IMR-90 (cell line): ENCODE measurements at regions not wholly inside any gene's neighbourhood (a gene's known extent, or its start where the extent isn't known, plus 50 kb on each side); places are given as distances from the start of the nearest gene placed in this dataset.

Experiments
- ATAC-seq: fragments of 200-7000 bp; cut with Tn5 transposase; 2 replicates; pipeline ENCODE4 v1.9.1; 2020; ENCODE audit warnings: low read depth, mild to moderate bottlenecking, moderate library complexity
- BruUV-seq: library from RNA; stranded (reverse); fragments of 400-500 nt; replicated peaks from 2 replicates; lab custom pipeline; 2021; lab: Mats Ljungman, UMichigan
- CTCF ChIA-PET: fragments of 300-600 bp; formaldehyde crosslinking; extraction: SDS; loops from one replicate; lab custom pipeline; 2021; ENCODE audit warnings: antibody characterized with exemption; lab: Yijun Ruan, JAX
- POLR2A ChIA-PET: fragments of 300-600 bp; sonication (Branson Sonifier 250); formaldehyde crosslinking; loops from one replicate; lab custom pipeline; 2022; ENCODE audit warnings: antibody characterized with exemption; ENCODE audit not compliant: unreplicated experiment; lab: Charles Lee
- DNase-seq: peaks from one replicate; pipeline ENCODE4 v3.0.0; 2013
- H2AFZ ChIP-seq: replicated peaks from 2 replicates; pipeline ENCODE3; 2013; ENCODE audit warnings: low read length, mild to moderate bottlenecking; ENCODE audit not compliant: poor library complexity
- H2AK5ac ChIP-seq: 2 replicates; pipeline ENCODE4 v1.6.1; 2013; ENCODE audit warnings: low read depth, low read length, inconsistent platforms
- H2AK9ac ChIP-seq: replicated peaks from 2 replicates; pipeline ENCODE3; 2013; ENCODE audit warnings: mild to moderate bottlenecking, low read depth, low read length, moderate library complexity; ENCODE audit not compliant: poor library complexity
- H2BK120ac ChIP-seq: 2 replicates; pipeline ENCODE4 v1.6.1; 2013; ENCODE audit warnings: low read depth, low read length, inconsistent platforms
- H2BK15ac ChIP-seq: 3 replicates; pipeline ENCODE4 v1.6.1; 2013; ENCODE audit warnings: low read depth, low read length, inconsistent platforms
- H2BK20ac ChIP-seq: 2 replicates; pipeline ENCODE4 v1.6.1; 2013; ENCODE audit warnings: low read depth, mild to moderate bottlenecking, inconsistent platforms, low read length, moderate library complexity
- H2BK5ac ChIP-seq: 2 replicates; pipeline ENCODE4 v1.6.1; 2013; ENCODE audit warnings: mild to moderate bottlenecking, low read depth, low read length, inconsistent platforms; ENCODE audit not compliant: poor library complexity, severe bottlenecking
- H3K14ac ChIP-seq: replicated peaks from 2 replicates; pipeline ENCODE4 v1.6.1; 2013; ENCODE audit warnings: low read depth, low read length, inconsistent platforms
- H3K18ac ChIP-seq: 2 replicates; pipeline ENCODE4 v1.6.1; 2013; ENCODE audit warnings: low read depth, low read length, control low read depth
- H3K23ac ChIP-seq: 2 replicates; pipeline ENCODE4 v1.6.1; 2013; ENCODE audit warnings: low read depth, low read length, inconsistent platforms
- H3K27ac ChIP-seq: 2 replicates; pipeline ENCODE4 v1.5.1; 2013; ENCODE audit warnings: mild to moderate bottlenecking, control low read depth, low read length; ENCODE audit not compliant: insufficient read depth
- H3K27me3 ChIP-seq: 2 replicates; pipeline ENCODE4 v1.6.1; 2013; ENCODE audit warnings: low read length; ENCODE audit not compliant: control insufficient read depth, insufficient read depth
- H3K36me3 ChIP-seq: 2 replicates; pipeline ENCODE4 v1.6.1; 2013; ENCODE audit warnings: low read length, mixed read lengths; ENCODE audit not compliant: control insufficient read depth, insufficient read depth
- H3K4ac ChIP-seq: 2 replicates; pipeline ENCODE4 v1.6.1; 2013; ENCODE audit warnings: low read depth, low read length, inconsistent platforms
- H3K4me1 ChIP-seq: 2 replicates; pipeline ENCODE4 v1.6.1; 2013; ENCODE audit warnings: low read length, mixed read lengths; ENCODE audit not compliant: control insufficient read depth, insufficient read depth
- H3K4me2 ChIP-seq: 2 replicates; pipeline ENCODE4 v1.6.1; 2013; ENCODE audit warnings: low read depth, mild to moderate bottlenecking, control low read depth, low read length, moderate library complexity
- H3K4me3 ChIP-seq: 2 replicates; pipeline ENCODE4 v1.5.1; 2013; ENCODE audit warnings: low read depth, mild to moderate bottlenecking, control low read depth, low read length, moderate library complexity; ENCODE audit not compliant: insufficient read depth
- H3K56ac ChIP-seq: 2 replicates; pipeline ENCODE4 v1.6.1; 2013; ENCODE audit warnings: low read length, inconsistent platforms; ENCODE audit not compliant: insufficient read depth; ENCODE audit errors: extremely low read depth
- H3K79me1 ChIP-seq, 2 experiments: 2 replicates each; pipeline ENCODE4 v1.6.1; 2013; ENCODE audit warnings: low read length in 2 of 2, inconsistent platforms in 1 of 2, low read depth in 1 of 2
- H3K9ac ChIP-seq: 2 replicates; pipeline ENCODE4 v1.6.1; 2013; ENCODE audit warnings: low read depth, low read length, control low read depth
- H3K9me1 ChIP-seq: 2 replicates; pipeline ENCODE4 v1.6.1; 2013; ENCODE audit warnings: low read length, inconsistent platforms; ENCODE audit not compliant: insufficient read depth
- H3K9me3 ChIP-seq: 2 replicates; pipeline ENCODE4 v1.6.1; 2013; ENCODE audit warnings: low read length; ENCODE audit not compliant: control insufficient read depth, insufficient read depth
- H4K20me1 ChIP-seq: 2 replicates; pipeline ENCODE4 v1.6.1; 2013; ENCODE audit warnings: low read length, inconsistent platforms; ENCODE audit not compliant: insufficient read depth
- H4K5ac ChIP-seq: 2 replicates; pipeline ENCODE4 v1.6.1; 2013; ENCODE audit warnings: mild to moderate bottlenecking, low read depth, low read length, control low read depth
- H4K8ac ChIP-seq, 2 experiments: 2 replicates each; pipeline ENCODE4 v1.6.1; 2013; ENCODE audit warnings: low read depth in 2 of 2, low read length in 2 of 2, control low read depth in 1 of 2, inconsistent platforms in 1 of 2
- H4K91ac ChIP-seq: 2 replicates; pipeline ENCODE4 v1.6.1; 2013; ENCODE audit warnings: low read depth, low read length, inconsistent platforms; ENCODE audit not compliant: insufficient read depth
- BHLHE40 ChIP-seq: fragments of 150-350 bp; IDR thresholded peaks from 2 replicates; pipeline ENCODE4 v1.6.1; 2016; ENCODE audit warnings: mild to moderate bottlenecking, low read depth, low read length
- CEBPB ChIP-seq: IDR thresholded peaks from 2 replicates; pipeline ENCODE4 v1.6.1; 2012; ENCODE audit warnings: low read depth, low read length, improper control_type of control experiment
- CHD1 ChIP-seq: IDR thresholded peaks from 2 replicates; pipeline ENCODE4 v1.6.1; 2012; ENCODE audit warnings: low read depth, low read length, improper control_type of control experiment
- CTCF ChIP-seq: conservative IDR thresholded peaks from 2 replicates; pipeline ENCODE4 v1.5.1; 2012; ENCODE audit warnings: mild to moderate bottlenecking, low read depth, low read length, improper control_type of control experiment
- ELK1 ChIP-seq: fragments of 150-350 bp; IDR thresholded peaks from 2 replicates; pipeline ENCODE4 v1.6.1; 2016; ENCODE audit warnings: low read depth, mild to moderate bottlenecking, low read length, moderate library complexity, borderline replicate concordance
- FOS ChIP-seq: fragments of 150-350 bp; IDR thresholded peaks from 2 replicates; pipeline ENCODE4 v1.6.1; 2016; ENCODE audit warnings: low read depth, low read length
- MAFK ChIP-seq: IDR thresholded peaks from 2 replicates; pipeline ENCODE4 v1.6.1; 2012; ENCODE audit warnings: low read depth, low read length, improper control_type of control experiment
- MAZ ChIP-seq: IDR thresholded peaks from 2 replicates; pipeline ENCODE4 v1.6.1; 2012; ENCODE audit warnings: low read depth, mild to moderate bottlenecking, low read length, improper control_type of control experiment, moderate library complexity, borderline replicate concordance
- MXI1 ChIP-seq: IDR thresholded peaks from 2 replicates; pipeline ENCODE4 v1.6.1; 2012; ENCODE audit warnings: low read depth, mild to moderate bottlenecking, low read length, moderate library complexity, borderline replicate concordance
- NFE2L2 ChIP-seq: fragments of 150-350 bp; IDR thresholded peaks from 2 replicates; pipeline ENCODE4 v1.6.1; 2016; ENCODE audit warnings: low read depth, mild to moderate bottlenecking, low read length
- POLR2A ChIP-seq: IDR thresholded peaks from 2 replicates; pipeline ENCODE4 v1.6.1; 2012; ENCODE audit warnings: mild to moderate bottlenecking, low read depth, low read length
- RAD21 ChIP-seq: IDR thresholded peaks from 2 replicates; pipeline ENCODE4 v1.6.1; 2012; ENCODE audit warnings: low read length, improper control_type of control experiment
- RCOR1 ChIP-seq: IDR thresholded peaks from 2 replicates; pipeline ENCODE4 v1.6.1; 2012; ENCODE audit warnings: mild to moderate bottlenecking, low read length, improper control_type of control experiment; ENCODE audit not compliant: insufficient replicate concordance
- RFX5 ChIP-seq: IDR thresholded peaks from 2 replicates; pipeline ENCODE4 v1.8.0; 2012; ENCODE audit warnings: low read depth, mild to moderate bottlenecking, low read length, moderate library complexity
- SMC3 ChIP-seq: fragments of 150-350 bp; IDR thresholded peaks from 2 replicates; pipeline ENCODE4 v1.6.1; 2016; ENCODE audit warnings: low read depth, mild to moderate bottlenecking, antibody characterized with exemption, low read length, moderate library complexity
- USF2 ChIP-seq: fragments of 150-350 bp; IDR thresholded peaks from 2 replicates; pipeline ENCODE4 v1.6.1; 2017; ENCODE audit warnings: mild to moderate bottlenecking, antibody characterized with exemption, low read length, low read depth
- dilution Hi-C: fragments of 300-500 bp; cut with HindIII; formaldehyde crosslinking; loops from one replicate; pipeline ENCODE4 v1.14.3; 2018; ENCODE audit warnings: low sequenced_read_pairs; ENCODE audit not compliant: unreplicated experiment
- in situ Hi-C: fragments of 300-500 bp; cut with MboI; formaldehyde crosslinking; loops from 3 replicates; pipeline ENCODE4 v1.14.3; 2019; ENCODE audit warnings: low sequenced_read_pairs, inconsistent platforms, mixed read lengths
- intact Hi-C: fragments of 100-400 bp; cut with micrococcal nuclease; formaldehyde crosslinking; loops from 2 replicates; pipeline ENCODE4 v1.10.0; 2022

GRCh38 chr9:105932276-105932675 is 237.9 kb downstream of the TMEM38B start:
- Histone ChIP-seq H4K20me1 (no peaks in the 10 kb centered on the region), H4K91ac (no peak overlapping the region), H3K4ac (no peak overlapping the region), H3K56ac (no peak overlapping the region), H3K4me1 (no peaks in the 10 kb centered on the region), H3K4me2 (no peak overlapping the region), H3K27ac (no peak overlapping the region), H4K5ac (no peak overlapping the region), H3K9ac (no peak overlapping the region), H2BK15ac (no peak overlapping the region), H2BK120ac (no peak overlapping the region), H2BK20ac (no peak overlapping the region), H2AFZ (no peak overlapping the region), H2AK5ac (no peak overlapping the region), H3K9me1 (no peaks in the 10 kb centered on the region), H3K79me1 (no peaks in the 10 kb centered on the region), H3K4me3 (no peak overlapping the region), H3K9me3 (no peaks in the 10 kb centered on the region), H3K18ac (no peak overlapping the region), H3K27me3 (no peaks in the 10 kb centered on the region), H2AK9ac (no peak overlapping the region), H3K14ac (no peak overlapping the region), H3K36me3 (no peaks in the 10 kb centered on the region), H4K8ac (no peak overlapping the region), H2BK5ac (no peak overlapping the region), H3K23ac (no peak overlapping the region)
- ChIA-PET POLR2A (no interaction called here), CTCF (no interaction called here)
- dilution Hi-C loops (no loop called here), in situ Hi-C loops (no loop called here), intact Hi-C loops (no loop called here)
- BruUV-seq = no TSS peak
- TF ChIP-seq CEBPB (no peak), MAZ (no peak), POLR2A (no peak), RAD21 (no peak), BHLHE40 (no peak), RFX5 (no peak), FOS (no peak), CHD1 (no peak), RCOR1 (no peak), MXI1 (no peak), MAFK (no peak), ELK1 (no peak), USF2 (no peak), CTCF (no peak), SMC3 (no peak), NFE2L2 (no peak)
- DNase-seq = no peak
- ATAC-seq = no peak
